GM19395 (cell line): ENCODE measurements at regions not wholly inside any gene's neighbourhood (a gene's known extent, or its start where the extent isn't known, plus 50 kb on each side); places are given as distances from the start of the nearest gene placed in this dataset.
A peak's percentile ranks its signal among the peaks of the same experiment; 100 is the strongest.

ENCODE experiments used
- ATAC-seq: cut with Tn5 transposase; IDR thresholded peaks from one replicate; pipeline ENCODE4 v1.9.1; 2021; ENCODE audit warnings: mild to moderate bottlenecking, moderate library complexity; ENCODE audit not compliant: unreplicated experiment

GRCh38 chr21:15359251-15359650 is 294.5 kb upstream of the NRIP1 start:
- ATAC-seq = no peak

DNA sequence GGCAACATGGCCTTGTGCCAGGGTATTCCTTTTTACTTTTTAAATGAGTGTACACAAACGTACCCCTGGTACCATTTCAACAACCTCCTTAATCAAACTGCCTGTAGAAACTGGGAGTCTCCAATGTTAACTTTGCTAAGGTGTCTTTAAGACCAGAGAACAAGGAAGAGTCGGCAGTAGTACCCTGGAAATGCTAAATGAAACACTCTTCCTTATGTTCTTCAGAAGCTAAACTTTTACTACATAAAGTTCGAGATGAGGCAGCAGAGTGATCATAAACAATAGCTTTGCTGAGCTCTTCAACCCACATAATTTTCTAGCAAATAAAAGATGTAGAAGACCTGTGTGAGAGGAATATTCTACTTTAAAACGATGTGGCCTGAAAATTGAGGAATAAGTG is 297.7 kb upstream of the NRIP1 start:
- ATAC-seq = no peak

GRCh38 chr21:15363921-15364320 is 299.1 kb upstream of the NRIP1 start:
- ATAC-seq = no peak

- ATAC-seq = no peak
These were observed 301.1 kb upstream of the NRIP1 start for GRCh38 chr21:15365751-15366392.

DNA sequence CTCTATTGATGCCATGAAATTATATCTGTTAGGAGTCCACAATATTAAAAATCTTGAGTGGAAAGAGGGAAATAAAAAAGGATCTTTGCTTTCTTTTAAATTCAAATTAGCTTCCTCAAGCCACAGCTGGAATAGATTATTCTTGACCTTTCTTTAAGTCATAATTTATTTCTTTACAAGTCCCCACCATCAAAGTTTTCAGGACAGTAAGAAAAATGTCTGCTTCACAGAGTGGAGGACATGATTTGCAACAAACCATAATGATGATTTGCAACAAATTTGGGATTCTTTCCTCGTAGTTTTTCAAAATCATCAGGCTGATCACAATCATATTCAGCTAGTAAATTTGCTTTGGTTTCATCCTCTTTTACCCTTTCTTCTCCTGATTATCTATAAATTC is 301.8 kb upstream of the NRIP1 start:
- no peak for ATAC-seq

DNA sequence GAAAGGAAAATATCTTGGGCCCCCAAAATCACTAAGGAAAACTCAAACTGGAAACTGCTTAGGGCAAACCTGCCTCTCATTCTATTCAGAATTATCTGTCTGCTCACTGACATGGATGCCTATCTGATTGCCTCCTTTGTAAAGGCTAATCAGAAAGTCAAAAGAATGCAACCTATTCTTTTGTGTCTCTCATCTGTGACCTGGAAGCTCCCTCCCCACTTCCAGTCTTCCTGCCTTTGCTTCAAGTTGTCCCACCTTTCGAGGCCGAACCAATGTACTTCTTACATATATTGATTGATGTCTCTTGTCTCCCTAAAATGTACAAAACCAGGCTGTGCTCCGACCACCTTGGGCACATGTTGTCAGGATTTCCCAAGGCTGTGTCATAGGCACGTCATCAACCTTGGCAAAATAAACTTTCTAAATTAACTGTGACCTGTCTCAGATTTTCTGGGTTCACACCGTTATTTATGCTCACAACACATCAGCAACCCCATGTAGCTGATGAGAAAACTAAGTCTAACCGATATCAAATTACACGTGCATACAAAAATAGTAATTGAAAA is 302.3 kb upstream of the NRIP1 start:
- ATAC-seq = no peak

GRCh38 chr21:15370462-15370975 is 305.7 kb upstream of the NRIP1 start:
- no peak for ATAC-seq

GRCh38 chr21:15373941-15374340 is 309.1 kb upstream of the NRIP1 start:
- ATAC-seq = no peak

- no peak for ATAC-seq
These were observed 315.0 kb upstream of the NRIP1 start for GRCh38 chr21:15379776-15380175.

DNA sequence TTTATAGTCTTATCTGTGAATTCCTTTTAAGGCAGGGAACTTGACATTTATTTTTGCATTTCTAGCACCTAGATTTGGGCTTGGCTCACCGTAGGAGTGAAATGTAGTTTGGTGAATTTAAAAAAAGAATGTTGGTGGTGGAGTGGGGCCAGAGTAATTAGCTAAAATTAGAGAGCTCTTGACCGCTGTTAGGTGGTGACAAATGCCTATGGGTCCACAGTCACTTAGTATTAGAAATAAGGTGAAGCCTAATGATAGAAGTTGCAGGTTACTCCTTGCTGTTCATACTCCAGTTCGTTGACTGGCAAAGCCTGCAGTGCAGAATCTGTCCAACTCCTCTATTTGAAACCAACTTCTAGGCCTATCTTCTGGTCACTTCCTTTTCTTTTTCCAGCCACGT is 318.8 kb upstream of the NRIP1 start:
- ATAC-seq = no peak

- ATAC-seq = no peak
These were observed 325.2 kb upstream of the NRIP1 start for GRCh38 chr21:15390049-15390448.

- ATAC-seq = no peak
These were observed 332.5 kb upstream of the NRIP1 start for GRCh38 chr21:15397258-15397657.

GRCh38 chr21:15400905-15401304 is 328.9 kb upstream of the USP25 start:
- ATAC-seq = no peak

- ATAC-seq = no peak
These were observed 328.5 kb upstream of the USP25 start for GRCh38 chr21:15401331-15401730.

DNA sequence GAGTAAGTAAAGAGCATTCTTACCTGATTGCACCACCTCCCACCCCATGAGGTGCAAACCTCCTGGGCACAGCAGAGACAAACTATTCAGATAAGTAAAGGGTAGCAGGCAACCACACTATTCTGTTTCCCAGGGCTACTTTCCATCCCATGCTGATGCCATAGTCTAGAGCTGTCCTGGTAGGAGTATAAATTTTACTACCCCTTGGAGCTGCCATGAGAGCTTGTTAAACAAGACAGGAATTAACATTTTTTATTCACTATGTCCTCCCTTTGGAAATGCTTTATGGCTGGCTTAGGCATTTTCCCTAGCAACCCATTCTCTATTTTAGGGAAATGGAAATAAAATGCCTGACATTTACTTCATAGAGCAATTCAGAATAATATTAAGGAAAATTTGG is 324.6 kb upstream of the USP25 start:
- ATAC-seq = no peak

DNA sequence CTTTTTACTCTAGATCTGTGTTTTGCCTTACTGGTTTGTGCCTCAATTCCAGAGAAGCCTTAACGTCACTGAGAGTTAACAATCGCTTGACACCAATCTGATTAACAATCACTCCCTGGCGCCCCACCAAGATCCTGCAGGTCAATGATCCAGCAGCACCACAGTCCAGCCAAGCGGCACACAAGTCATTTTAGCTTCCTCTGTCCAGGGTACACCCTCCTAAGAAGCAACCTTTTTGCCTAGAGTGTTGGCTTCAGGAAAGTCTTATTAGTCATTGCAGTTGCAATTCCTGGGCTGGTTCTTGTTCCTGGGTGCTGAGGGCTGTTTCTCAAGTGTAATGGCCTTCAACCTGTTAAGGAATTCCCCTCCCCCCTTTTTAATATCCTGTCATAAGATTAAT is 323.0 kb upstream of the USP25 start:
- no peak for ATAC-seq

DNA sequence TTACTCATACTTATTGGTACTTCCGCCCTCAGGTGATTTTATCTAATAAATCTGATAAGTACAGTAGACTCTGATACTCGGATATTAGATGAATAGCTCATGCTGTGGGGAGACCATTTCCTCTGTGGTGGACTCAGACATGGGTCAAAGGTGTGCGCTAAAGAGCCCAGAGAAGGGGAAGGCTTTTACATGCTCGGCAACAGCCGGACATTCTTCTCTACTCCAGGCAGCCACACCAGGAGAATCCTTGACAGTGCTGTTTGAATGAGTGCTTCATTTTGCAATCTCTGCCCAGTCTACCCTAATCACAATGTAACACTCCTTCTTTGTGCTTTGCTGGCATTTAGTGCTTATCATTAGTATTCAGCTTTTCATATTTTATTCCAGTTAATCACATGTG is 322.2 kb upstream of the USP25 start:
- ATAC-seq = no peak

- ATAC-seq = peak; percentile 89
These were observed 321.7 kb upstream of the USP25 start for GRCh38 chr21:15408089-15408488.

DNA sequence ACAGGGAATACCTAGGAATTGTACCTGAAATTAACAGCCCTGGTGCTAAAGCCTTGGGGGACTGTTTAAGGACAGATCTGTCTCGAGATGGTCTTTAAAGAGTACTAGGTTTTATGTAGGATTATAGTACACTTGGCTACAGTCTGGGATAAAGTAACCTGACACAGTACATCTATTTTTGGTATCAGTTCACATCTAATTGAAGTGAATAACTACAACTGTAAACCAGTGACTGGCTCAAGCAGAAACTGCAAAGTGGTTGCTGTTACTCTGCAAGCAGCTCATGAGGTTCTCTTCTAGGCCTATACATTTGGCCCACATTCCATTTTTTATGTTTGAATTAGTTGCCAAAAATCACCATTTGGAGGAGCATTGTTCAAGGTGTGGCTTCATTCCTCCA is 320.8 kb upstream of the USP25 start:
- ATAC-seq = no peak

GRCh38 chr21:15410853-15411252 is 318.9 kb upstream of the USP25 start:
- ATAC-seq = no peak

DNA sequence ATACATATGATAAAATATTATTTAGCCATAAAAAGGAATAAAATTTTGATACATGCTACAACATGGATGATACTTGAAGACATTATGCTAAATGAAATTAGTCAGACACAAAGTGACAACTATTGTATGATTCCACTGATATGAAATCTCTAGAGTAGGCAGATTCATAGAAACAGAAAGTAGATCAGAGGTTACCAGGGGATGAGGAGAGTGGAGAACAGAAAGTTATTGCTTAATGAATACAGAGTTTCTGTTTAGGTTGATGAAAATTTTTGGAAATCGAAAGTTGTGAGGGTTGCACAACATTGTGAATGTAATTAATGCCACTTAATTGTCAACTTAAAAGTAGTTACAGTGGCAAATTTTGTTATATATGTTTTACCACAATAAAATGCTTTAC is 315.7 kb upstream of the USP25 start:
- peak; percentile 62 for ATAC-seq

DNA sequence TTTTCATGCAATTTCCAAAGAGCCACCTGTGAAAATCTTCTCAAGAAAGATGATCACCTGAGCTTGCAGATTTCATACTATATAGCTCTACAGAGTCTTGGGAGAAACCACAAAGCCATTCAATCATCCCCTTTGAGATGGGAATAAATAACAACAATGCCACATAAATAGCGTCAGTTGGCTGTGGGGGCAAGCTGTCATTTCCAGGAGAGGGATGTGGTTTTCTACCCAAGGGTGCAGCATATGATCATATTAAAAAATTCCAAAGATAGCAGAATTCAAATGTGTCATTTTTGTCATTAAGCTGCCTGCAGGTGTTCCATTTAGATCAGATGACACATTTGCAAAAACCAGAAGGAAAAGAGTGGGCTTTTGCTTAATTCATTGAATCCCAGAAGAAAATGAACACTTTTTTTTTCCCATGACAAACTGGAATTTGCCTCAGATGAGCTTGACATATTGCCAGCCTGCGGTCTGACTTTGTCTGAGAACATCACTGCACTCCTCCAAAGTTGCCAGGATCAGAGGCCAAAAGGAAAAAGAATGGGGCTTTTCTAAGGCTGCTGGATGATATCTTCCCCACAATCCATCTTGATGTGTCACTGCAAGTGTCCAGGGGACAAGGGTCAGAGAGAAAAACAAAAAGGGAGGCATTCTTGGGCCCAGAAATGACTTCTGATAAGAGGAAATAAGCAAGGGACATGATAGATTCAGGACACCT is 314.1 kb upstream of the USP25 start:
- ATAC-seq = no peak
